ENCODE measurements at regions not wholly inside any gene's neighbourhood (a gene's known extent, or its start where the extent isn't known, plus 50 kb on each side); places are given as distances from the start of the nearest gene placed in this dataset.

DNA sequence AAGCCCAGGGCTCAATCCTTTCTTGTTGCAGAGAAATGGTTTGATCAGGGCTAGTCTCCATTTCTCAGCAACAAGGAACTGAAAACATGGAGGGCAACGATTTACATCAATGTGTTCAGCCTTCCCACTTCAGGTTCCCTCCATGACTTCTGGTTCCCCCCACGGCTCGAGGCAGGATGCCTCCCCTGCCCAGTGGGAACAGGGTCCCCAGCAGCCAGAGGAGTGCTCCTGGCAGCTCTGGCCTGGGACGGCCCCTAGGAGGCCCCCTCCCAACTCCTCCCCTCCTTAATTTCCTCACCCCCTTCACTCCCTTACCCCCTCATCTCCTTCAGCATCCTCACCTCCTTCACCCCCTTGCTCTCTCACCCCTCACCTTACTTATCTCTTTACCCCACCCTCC lies 283.8 kb downstream of the CDC5L start:
- no peak overlapping the region for H3K4me3 ChIP-seq (replicated peaks; ENCODE audit: low read depth, low read length)
- TF ChIP-seq, protein P1, sequence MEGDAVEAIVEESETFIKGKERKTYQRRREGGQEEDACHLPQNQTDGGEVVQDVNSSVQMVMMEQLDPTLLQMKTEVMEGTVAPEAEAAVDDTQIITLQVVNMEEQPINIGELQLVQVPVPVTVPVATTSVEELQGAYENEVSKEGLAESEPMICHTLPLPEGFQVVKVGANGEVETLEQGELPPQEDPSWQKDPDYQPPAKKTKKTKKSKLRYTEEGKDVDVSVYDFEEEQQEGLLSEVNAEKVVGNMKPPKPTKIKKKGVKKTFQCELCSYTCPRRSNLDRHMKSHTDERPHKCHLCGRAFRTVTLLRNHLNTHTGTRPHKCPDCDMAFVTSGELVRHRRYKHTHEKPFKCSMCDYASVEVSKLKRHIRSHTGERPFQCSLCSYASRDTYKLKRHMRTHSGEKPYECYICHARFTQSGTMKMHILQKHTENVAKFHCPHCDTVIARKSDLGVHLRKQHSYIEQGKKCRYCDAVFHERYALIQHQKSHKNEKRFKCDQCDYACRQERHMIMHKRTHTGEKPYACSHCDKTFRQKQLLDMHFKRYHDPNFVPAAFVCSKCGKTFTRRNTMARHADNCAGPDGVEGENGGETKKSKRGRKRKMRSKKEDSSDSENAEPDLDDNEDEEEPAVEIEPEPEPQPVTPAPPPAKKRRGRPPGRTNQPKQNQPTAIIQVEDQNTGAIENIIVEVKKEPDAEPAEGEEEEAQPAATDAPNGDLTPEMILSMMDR (IDR thresholded peaks at IDR 0.05; ENCODE audit: low read length, missing control alignments) = no peak
- DNase-seq (ENCODE audit: low read depth) = no peak

DNA sequence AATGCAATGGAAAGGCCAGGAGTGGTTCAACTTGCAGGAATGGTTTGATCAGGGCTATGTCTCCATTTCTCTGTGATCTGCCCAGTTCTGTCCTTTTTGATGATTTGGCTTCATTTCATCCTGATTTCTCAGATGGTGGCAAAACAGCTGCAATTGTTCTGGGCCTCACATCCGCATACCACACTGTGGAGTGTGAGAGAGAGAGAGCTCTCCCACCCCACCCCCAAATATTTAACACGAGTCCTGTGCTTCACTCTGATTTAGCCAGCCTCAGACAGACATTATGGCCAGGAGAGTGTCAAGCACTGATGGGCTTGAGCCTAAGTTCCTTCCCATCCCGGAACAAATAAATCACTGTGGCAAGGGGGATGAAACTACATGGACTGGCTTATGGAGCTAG lies 284.6 kb downstream of the CDC5L start:
- DNase-seq (ENCODE audit: low read depth) = no peak
- H3K4me3 ChIP-seq (replicated peaks; ENCODE audit: low read depth, low read length) = no peak overlapping the region

DNA sequence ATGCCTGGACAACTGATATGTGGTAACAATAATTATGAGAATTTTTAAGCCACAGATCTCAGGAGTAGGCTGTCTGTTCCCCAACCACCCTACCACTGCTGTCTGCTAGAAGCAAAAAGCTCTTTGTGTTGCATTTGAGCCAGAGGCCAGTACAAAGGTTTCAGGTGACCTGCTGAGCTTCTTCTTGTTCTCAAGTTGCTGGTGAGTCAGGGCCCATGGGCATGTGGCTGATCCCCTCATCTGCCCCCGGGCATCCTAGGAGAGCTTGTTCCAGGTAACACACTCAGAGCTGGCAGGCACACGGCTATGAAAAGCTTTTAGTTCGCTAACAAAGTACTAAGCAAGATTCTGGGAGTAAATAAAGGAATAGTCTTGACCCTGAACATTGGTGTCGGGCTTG lies 285.3 kb downstream of the CDC5L start:
- H3K4me3 ChIP-seq (replicated peaks; ENCODE audit: low read depth, low read length) = no peak overlapping the region
- DNase-seq (ENCODE audit: low read depth) = no peak
- TF ChIP-seq, protein P1 (IDR thresholded peaks at IDR 0.05; ENCODE audit: low read length, missing control alignments) = no peak

More for the DNA sequence above, 284.6 kb downstream of the CDC5L start:
- TF ChIP-seq, protein P1 (IDR thresholded peaks at IDR 0.05; ENCODE audit: low read length, missing control alignments) = no peak

DNA sequence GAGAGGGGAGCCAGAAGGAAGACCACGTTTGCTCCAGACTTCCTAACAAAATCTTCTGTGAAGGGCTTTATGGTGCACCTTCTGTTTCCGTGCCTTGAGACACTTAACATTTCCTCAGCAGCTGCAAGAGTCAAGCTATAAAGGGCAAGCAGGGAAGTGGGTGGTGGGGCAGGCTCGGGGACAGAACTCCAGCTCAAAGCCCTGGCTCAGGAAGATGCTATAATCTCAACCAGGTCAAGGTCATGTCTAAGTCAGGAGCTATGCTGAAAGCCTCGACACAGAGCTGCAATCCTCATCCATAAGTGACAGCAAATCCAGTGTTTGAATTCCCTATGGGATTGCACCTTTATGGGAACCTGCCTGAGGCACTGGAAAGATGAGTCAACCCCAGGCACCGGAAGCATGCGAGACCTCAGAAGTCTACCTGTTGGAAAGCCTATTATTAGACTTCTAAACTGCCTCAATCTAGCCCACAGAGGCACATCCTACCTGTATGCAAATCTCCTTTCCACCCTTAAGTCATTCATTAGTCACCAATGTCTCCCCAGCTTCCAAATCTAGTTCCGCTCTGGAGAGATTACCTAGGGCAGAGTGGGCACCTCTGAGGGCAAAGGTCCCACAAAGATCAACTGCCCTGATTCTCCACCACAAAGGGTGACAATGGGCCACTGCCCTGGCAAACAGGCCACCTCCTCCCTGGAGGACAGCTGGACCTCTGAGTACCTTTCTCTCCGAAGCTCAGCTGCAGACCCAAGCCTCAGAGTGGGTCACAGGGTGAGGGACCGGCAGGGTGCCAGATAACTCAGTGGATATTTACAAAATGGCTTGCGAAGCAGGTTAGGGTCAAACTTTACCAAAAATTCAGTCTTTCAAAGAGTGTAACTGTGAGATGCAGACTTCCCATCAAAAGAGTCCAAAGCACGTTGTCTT lies 287.0 kb downstream of the CDC5L start:
- no peak for DNase-seq (ENCODE audit: low read depth)
- TF ChIP-seq, protein P1 (IDR thresholded peaks at IDR 0.05; ENCODE audit: low read length, missing control alignments) = no peak

DNA sequence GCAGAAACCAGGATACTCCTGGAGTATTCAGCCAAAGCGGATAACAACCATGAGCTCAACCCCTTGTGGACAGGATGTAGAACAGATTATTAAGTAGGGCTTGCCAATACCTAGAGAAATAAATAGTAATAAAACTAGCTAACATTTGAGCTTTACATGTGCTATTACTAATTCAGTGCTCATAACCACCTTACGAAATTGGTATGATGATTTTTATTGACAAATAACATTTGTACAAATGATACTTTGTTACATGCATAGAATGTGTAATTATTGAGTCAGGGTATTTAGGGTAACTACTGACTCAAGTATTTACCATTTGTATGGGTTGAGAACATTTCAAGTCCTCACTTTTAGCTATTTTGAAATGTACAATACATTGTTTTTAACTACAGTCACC lies 287.9 kb downstream of the CDC5L start:
- DNase-seq (ENCODE audit: low read depth) = no peak
- H3K4me3 ChIP-seq (replicated peaks; ENCODE audit: low read depth, low read length) = no peak overlapping the region
- TF ChIP-seq, protein P1 (IDR thresholded peaks at IDR 0.05; ENCODE audit: low read length, missing control alignments) = no peak

More for the DNA sequence above, 287.0 kb downstream of the CDC5L start:
- H3K4me3 ChIP-seq (replicated peaks; ENCODE audit: low read depth, low read length) = no peak overlapping the region

DNA sequence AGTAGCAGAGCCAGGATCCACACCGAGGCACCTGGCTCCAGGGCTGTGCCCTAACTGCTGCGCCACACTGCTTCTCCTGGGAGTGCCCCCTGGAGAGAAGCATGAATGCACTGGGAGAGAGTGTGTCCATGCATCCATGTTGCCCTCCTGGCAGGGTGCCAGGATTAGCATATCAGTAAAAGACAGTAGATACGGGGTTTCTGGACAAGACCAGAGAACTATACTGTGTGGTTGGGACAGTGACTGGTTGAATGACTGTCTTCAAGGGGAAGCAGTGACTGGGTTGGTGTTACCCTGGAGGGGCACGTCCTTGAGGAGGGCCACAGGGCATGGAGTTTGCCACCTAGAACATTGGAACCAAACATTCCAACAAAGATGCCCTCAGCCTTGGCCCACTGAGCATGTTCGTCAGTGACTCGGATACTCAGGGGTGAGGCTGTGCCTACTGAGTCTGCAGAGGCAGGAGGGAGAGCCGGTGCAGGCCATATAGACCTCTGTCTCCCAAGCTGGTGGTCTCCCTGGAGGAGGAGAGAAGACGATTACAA lies 288.8 kb downstream of the CDC5L start:
- H3K4me3 ChIP-seq (replicated peaks; ENCODE audit: low read depth, low read length) = no peak overlapping the region
- no peak for DNase-seq (ENCODE audit: low read depth)
- TF ChIP-seq, protein P1 (IDR thresholded peaks at IDR 0.05; ENCODE audit: low read length, missing control alignments) = no peak
